D721Med (cell line): ENCODE measurements at regions not wholly inside any gene's neighbourhood (a gene's known extent, or its start where the extent isn't known, plus 50 kb on each side); places are given as distances from the start of the nearest gene placed in this dataset.

Source experiments
- DNase-seq: peaks from one replicate; pipeline ENCODE4 v3.0.0; 2011; ENCODE audit warnings: low spot score; ENCODE audit not compliant: insufficient read length
- FAIRE-seq: peaks from 2 replicates; lab custom pipeline; 2011; peaks lifted over from hg19 to GRCh38; lab: Jason Lieb, UNC
- CTCF ChIP-seq: IDR thresholded peaks from 2 replicates; pipeline ENCODE4 v1.5.1; 2012; ENCODE audit warnings: mild to moderate bottlenecking, control low read depth; ENCODE audit not compliant: insufficient read depth; ENCODE audit errors: missing control alignments

- TF ChIP-seq CTCF: no peak
- no peak for DNase-seq
- FAIRE-seq: no peak
Observed at GRCh38 chr10:128437786-128438345, 311.6 kb upstream of the MKI67 start.

GRCh38 chr10:128438417-128439063 lies 312.3 kb upstream of the MKI67 start:
- DNase-seq (no peak), FAIRE-seq (no peak)
- no peak for TF ChIP-seq CTCF

GRCh38 chr10:128440513-128441160 lies 314.4 kb upstream of the MKI67 start:
- no peak for TF ChIP-seq CTCF
- DNase-seq (no peak), FAIRE-seq (no peak)

- FAIRE-seq: no peak
- TF ChIP-seq CTCF: no peak
- DNase-seq: no peak
Observed at GRCh38 chr10:128443925-128444518, 317.8 kb upstream of the MKI67 start.

GRCh38 chr10:128448796-128449195 lies 322.6 kb upstream of the MKI67 start:
- no peak for DNase-seq
- no peak for FAIRE-seq
- TF ChIP-seq CTCF: no peak

- TF ChIP-seq CTCF: no peak
- no peak for DNase-seq
- no peak for FAIRE-seq
Observed at GRCh38 chr10:128451879-128452278, 325.7 kb upstream of the MKI67 start.

GRCh38 chr10:128456271-128456670 lies 330.0 kb upstream of the MKI67 start:
- no peak for TF ChIP-seq CTCF
- no peak for DNase-seq
- no peak for FAIRE-seq
